Keratinocyte (primary cell): ENCODE measurements at regions not wholly inside any gene's neighbourhood (a gene's known extent, or its start where the extent isn't known, plus 50 kb on each side); places are given as distances from the start of the nearest gene placed in this dataset.

ENCODE experiments used
- DNase-seq: peaks from one replicate; pipeline ENCODE4 v3.0.0-alpha.2; 2011; ENCODE audit warnings: low read depth, missing footprints, low spot score
- FAIRE-seq: peaks from 2 replicates; lab custom pipeline; 2011; peaks lifted over from hg19 to GRCh38; lab: Jason Lieb, UNC
- H2AFZ ChIP-seq: 2 replicates; pipeline ENCODE4 v1.6.0; 2012; ENCODE audit warnings: low read length, control low read depth, inconsistent platforms; ENCODE audit not compliant: control insufficient read depth
- H3K27ac ChIP-seq: 2 replicates; pipeline ENCODE4 v1.5.1; 2011; ENCODE audit warnings: low read length; ENCODE audit not compliant: control insufficient read depth, insufficient read depth
- H3K27me3 ChIP-seq: 3 replicates; pipeline ENCODE4 v1.6.0; 2011; ENCODE audit warnings: low read length; ENCODE audit not compliant: control insufficient read depth, insufficient read depth; ENCODE audit errors: extremely low read depth
- H3K36me3 ChIP-seq, 2 experiments: 2 replicates in 1 of 2; 3 replicates in 1 of 2; pipeline ENCODE4 v1.5.1; 2011; ENCODE audit warnings: low read length in 2 of 2, mild to moderate bottlenecking in 1 of 2; ENCODE audit not compliant: control insufficient read depth in 2 of 2, insufficient read depth in 2 of 2; ENCODE audit errors: extremely low read depth in 1 of 2
- H3K4me1 ChIP-seq: 3 replicates; pipeline ENCODE4 v1.5.1; 2011; ENCODE audit warnings: low read length; ENCODE audit not compliant: control insufficient read depth, insufficient read depth; ENCODE audit errors: extremely low read depth
- H3K4me2 ChIP-seq: 3 replicates; pipeline ENCODE4 v1.6.0; 2011; ENCODE audit warnings: low read depth, low read length; ENCODE audit not compliant: control insufficient read depth, insufficient read depth; ENCODE audit errors: extremely low read depth
- H3K4me3 ChIP-seq, 3 experiments: fragments of 200-600 bp in 1 of 3; sonication (generic) in 1 of 3; 2 replicates in 2 of 3; 3 replicates in 1 of 3; pipeline ENCODE4 v1.5.1; 2011 to 2016; ENCODE audit warnings: low read length in 3 of 3, mild to moderate bottlenecking in 3 of 3, control low read depth in 2 of 3, inconsistent platforms in 1 of 3, low read depth in 1 of 3, mixed read lengths in 1 of 3, mixed run types in 1 of 3, moderate library complexity in 1 of 3; ENCODE audit not compliant: control insufficient read depth in 2 of 3, insufficient read depth in 2 of 3; ENCODE audit errors: extremely low read depth in 1 of 3
- H3K79me2 ChIP-seq: 2 replicates; pipeline ENCODE4 v1.6.0; 2012; ENCODE audit warnings: low read length; ENCODE audit not compliant: control insufficient read depth, insufficient read depth
- H3K9ac ChIP-seq: 3 replicates; pipeline ENCODE4 v1.6.0; 2011; ENCODE audit warnings: low read length; ENCODE audit not compliant: control insufficient read depth, insufficient read depth; ENCODE audit errors: extremely low read depth
- H3K9me1 ChIP-seq: 3 replicates; pipeline ENCODE4 v1.6.0; 2011; ENCODE audit warnings: low read length; ENCODE audit not compliant: control insufficient read depth, insufficient read depth; ENCODE audit errors: extremely low read depth
- H3K9me3 ChIP-seq: 2 replicates; pipeline ENCODE4 v1.5.1; 2012; ENCODE audit warnings: low read depth, low read length; ENCODE audit not compliant: control insufficient read depth
- H4K20me1 ChIP-seq: 3 replicates; pipeline ENCODE4 v1.6.0; 2011; ENCODE audit warnings: low read length; ENCODE audit not compliant: control insufficient read depth, insufficient read depth; ENCODE audit errors: extremely low read depth
- EZH2 ChIP-seq: IDR thresholded peaks from one replicate; pipeline ENCODE4 v1.6.1; 2012; ENCODE audit warnings: inconsistent platforms, mild to moderate bottlenecking, low read length, moderate library complexity
- dilution Hi-C: fragments of 300-500 bp; cut with MboI; formaldehyde crosslinking; loops from one replicate; pipeline ENCODE4 v1.7.0; 2020; ENCODE audit warnings: low sequenced_read_pairs; ENCODE audit not compliant: extremely low pct_ligation_motif_present
- TF ChIP-seq, protein P1 (sequence below), 3 experiments: IDR thresholded peaks in 1 of 3; conservative IDR thresholded peaks in 1 of 3; optimal IDR thresholded peaks in 1 of 3; 2 replicates in 2 of 3; 3 replicates in 1 of 3; pipeline versions ENCODE3 to v1.5.1; 2011; ENCODE audit warnings: low read length in 3 of 3, mild to moderate bottlenecking in 3 of 3, moderate library complexity in 2 of 3, control low read depth in 1 of 3, inconsistent platforms in 1 of 3; ENCODE audit not compliant: insufficient read depth in 2 of 3; ENCODE audit errors: extremely low read depth in 1 of 3

DNA sequence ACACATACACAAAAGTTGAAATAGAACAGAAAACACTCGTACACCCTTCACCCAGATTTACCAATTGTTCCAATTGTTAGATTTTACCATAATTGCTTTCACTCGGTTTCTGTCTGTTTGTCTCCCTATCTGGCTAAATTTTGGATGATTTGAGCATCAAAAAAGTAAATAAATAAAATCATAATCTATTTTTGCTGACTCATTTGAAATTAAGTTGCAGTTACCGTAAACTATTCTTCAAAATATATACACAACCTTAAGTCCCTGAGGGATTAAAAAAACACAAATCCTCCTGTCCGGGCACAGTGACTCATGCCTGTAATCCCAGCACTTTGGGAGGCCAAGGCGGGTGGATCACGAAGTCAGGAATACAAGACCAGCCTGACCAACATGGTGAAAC is 81.3 kb upstream of the SYT9 start:
- no peaks in the 10 kb centered on the region for H3K79me2 ChIP-seq
- dilution Hi-C loops = no loop called here
- no peaks in the 10 kb centered on the region for H3K36me3 ChIP-seq
- TF ChIP-seq, protein P1, sequence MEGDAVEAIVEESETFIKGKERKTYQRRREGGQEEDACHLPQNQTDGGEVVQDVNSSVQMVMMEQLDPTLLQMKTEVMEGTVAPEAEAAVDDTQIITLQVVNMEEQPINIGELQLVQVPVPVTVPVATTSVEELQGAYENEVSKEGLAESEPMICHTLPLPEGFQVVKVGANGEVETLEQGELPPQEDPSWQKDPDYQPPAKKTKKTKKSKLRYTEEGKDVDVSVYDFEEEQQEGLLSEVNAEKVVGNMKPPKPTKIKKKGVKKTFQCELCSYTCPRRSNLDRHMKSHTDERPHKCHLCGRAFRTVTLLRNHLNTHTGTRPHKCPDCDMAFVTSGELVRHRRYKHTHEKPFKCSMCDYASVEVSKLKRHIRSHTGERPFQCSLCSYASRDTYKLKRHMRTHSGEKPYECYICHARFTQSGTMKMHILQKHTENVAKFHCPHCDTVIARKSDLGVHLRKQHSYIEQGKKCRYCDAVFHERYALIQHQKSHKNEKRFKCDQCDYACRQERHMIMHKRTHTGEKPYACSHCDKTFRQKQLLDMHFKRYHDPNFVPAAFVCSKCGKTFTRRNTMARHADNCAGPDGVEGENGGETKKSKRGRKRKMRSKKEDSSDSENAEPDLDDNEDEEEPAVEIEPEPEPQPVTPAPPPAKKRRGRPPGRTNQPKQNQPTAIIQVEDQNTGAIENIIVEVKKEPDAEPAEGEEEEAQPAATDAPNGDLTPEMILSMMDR (optimal IDR thresholded peaks at IDR 0.05 in 1 of 3, IDR thresholded peaks at IDR 0.05 in 1 of 3, conservative IDR thresholded peaks at IDR 0.05 in 1 of 3; ENCODE audit: extremely low read depth in 1 of 3, insufficient read depth in 2 of 3, low read length in 3 of 3) = no peak
- no peak for TF ChIP-seq EZH2
- no peak overlapping the region for H3K4me2 ChIP-seq
- DNase-seq (no peak), FAIRE-seq (no peak)
- H4K20me1 ChIP-seq = no peaks in the 10 kb centered on the region
- no peaks in the 10 kb centered on the region for H3K27me3 ChIP-seq
- H3K4me1 ChIP-seq = no peaks in the 10 kb centered on the region
- no peaks in the 10 kb centered on the region for H3K9me3 ChIP-seq
- no peak overlapping the region for H2AFZ ChIP-seq
- no peak overlapping the region for H3K4me3 ChIP-seq
- no peak overlapping the region for H3K9ac ChIP-seq
- no peaks in the 10 kb centered on the region for H3K9me1 ChIP-seq
- H3K27ac ChIP-seq = no peak overlapping the region

DNA sequence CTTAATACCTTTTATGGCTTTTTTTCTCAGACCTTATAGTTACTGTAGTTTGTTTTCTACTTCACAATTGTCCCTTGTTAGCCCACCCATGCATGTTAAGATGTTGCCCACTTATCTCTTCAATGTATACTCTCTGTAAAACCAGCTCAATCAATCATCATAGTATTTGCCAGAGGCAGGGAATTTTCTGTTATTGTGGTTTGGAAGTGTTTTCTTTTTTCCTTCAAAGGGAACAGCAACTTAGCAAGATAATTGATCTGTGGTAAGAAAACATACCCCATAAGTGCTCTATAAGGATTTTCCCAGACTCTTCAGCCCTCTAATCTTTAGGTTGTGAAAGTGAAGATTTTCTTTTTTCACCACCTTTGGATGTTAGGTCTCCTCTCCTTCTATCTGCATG is 76.7 kb upstream of the SYT9 start:
- TF ChIP-seq EZH2 = no peak
- TF ChIP-seq, protein P1 (optimal IDR thresholded peaks at IDR 0.05 in 1 of 3, IDR thresholded peaks at IDR 0.05 in 1 of 3, conservative IDR thresholded peaks at IDR 0.05 in 1 of 3; ENCODE audit: extremely low read depth in 1 of 3, insufficient read depth in 2 of 3, low read length in 3 of 3) = no peak
- Histone ChIP-seq H3K27me3 (no peaks in the 10 kb centered on the region), H3K9ac (no peak overlapping the region), H4K20me1 (no peaks in the 10 kb centered on the region), H3K27ac (no peak overlapping the region), H3K4me2 (no peak overlapping the region), H2AFZ (no peak overlapping the region), H3K36me3 (no peaks in the 10 kb centered on the region), H3K9me1 (no peaks in the 10 kb centered on the region), H3K4me3 (no peak overlapping the region), H3K9me3 (no peaks in the 10 kb centered on the region), H3K4me1 (no peaks in the 10 kb centered on the region), H3K79me2 (no peaks in the 10 kb centered on the region)
- DNase-seq = no peak
- FAIRE-seq = no peak
- dilution Hi-C loops = no loop called here
